GM21390 (cell line): ENCODE measurements at regions not wholly inside any gene's neighbourhood (a gene's known extent, or its start where the extent isn't known, plus 50 kb on each side); places are given as distances from the start of the nearest gene placed in this dataset.
"Not testable (repeated sequence)": the region's sequence is repeated elsewhere in the genome, so short reads cannot be mapped to it uniquely, and the experiment has no call there.

Experiments used
- ATAC-seq: cut with Tn5 transposase; IDR thresholded peaks from one replicate; pipeline ENCODE4 v1.9.1; 2021; ENCODE audit not compliant: unreplicated experiment

DNA sequence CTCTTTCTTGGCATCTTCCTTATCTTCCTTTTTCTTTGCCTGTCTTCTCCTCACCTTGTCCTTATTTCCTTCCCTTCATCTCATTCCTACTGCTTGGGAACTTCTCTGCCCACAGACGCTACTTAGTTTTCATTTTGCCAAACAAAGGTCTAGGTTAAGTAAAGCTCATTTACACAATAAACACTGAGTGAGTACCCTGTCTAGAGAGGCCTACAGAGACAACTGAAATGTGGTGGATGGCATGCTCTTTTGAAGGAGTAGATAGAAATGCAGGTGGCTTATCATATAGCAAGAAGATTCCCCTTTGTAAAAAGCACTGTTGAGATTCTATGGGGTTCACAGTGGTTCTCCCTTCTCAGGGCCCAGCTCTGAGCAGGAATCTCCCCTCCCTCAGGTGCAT is 319.0 kb downstream of the CNTN3 start:
- ATAC-seq, result no peak

- ATAC-seq, result no peak
Observed at GRCh38 chr3:74288761-74289160, 325.7 kb downstream of the CNTN3 start.

- no peak for ATAC-seq
Observed at GRCh38 chr3:74287557-74287956, 326.9 kb downstream of the CNTN3 start.

DNA sequence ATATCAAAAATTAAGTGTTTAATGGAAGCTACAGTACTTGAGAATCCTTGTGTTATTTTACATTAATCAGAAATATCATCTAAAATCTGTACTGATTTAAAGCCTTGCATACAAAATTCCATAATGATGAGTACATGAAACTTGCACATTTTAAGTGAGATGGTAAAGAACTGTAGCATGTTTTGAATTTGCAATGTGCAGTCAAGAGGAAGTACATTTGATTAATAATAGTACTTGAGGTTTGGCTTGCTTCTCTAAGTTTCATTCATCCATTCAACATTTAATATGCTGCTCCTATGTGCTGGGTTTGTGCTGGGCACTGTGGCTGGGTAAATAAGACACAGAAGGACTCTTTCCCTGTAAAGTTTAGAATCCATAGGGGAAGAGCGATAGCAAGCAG is 332.3 kb downstream of the CNTN3 start:
- no peak for ATAC-seq

DNA sequence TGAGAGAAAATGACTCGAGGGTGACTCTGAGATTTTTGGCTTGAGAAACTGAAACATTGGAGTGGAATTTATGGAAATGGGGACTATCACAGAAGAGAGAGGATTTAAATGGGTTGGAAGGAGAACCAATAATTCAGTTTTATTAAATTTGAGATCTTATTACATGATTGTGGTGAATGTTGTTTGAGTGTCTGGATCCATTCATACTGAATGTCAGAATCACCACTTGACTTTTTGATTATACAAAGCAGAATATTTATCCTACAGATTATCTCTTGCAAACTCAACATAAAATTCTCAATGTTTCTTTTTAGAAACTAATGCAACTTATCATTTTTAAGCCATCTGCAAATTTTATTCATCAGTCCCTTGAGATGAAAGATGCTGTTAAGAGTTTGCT is 332.8 kb downstream of the CNTN3 start:
- ATAC-seq, result no peak

- ATAC-seq, result no peak
Observed at GRCh38 chr3:74273555-74274402, 340.7 kb downstream of the CNTN3 start.

DNA sequence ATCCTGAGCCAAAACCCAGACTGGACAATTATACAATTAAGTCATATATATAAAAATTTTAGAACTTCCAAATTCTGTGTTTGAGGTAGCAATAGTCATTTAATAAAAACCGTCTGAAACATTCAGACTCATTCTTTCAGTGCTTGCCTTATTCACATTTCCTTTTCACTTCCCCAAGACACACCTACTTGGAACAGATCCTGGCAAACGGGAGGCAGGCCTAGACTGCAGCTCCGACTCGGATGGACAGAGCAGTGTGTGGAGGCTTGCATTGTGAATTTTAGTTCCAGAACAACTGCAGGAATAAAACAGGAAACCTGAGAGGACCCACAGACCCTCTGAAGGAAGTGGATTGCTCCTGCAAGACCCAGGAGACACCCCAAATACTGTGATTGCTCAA is 341.4 kb downstream of the CNTN3 start:
- no peak for ATAC-seq

DNA sequence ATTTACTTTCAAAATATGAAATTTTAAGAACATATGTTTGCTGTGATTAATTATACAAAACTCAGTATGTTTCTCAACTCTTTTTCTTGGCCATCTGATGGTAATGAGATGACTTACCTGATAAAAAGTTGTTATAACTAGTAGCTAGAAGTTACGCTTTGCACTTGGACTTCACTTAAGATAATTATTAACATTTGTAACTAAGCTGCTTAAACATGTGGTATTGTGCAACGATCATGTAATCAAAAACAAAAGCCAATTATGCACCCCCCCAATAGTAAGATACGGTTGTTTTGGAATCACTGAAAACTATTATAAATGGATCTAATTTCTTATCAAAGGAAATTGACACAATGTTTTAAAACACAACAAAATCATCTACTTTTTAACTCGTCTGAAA is 342.9 kb downstream of the CNTN3 start:
- ATAC-seq, result no peak

DNA sequence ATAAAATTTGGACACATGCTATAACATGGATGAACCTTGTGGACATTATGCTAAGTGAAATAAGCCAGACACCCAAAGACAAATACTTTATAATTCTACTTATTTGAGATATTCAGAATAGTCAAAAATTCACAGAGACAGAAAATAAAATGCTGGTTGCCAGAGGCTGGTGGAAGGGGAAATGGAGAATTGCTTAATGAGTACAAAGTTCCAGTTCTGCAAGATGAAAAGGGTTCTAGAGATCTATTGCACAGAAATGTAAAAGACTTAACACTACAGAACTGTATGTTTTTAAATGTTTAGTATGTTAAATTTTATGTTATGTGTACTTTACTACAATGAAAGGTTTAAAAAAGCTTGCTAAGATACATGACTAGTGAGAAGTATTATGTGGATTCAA is 344.8 kb downstream of the CNTN3 start:
- no peak for ATAC-seq

GRCh38 chr3:74268753-74269152 is 345.7 kb downstream of the CNTN3 start:
- no peak for ATAC-seq

GRCh38 chr3:74267588-74268184 is 346.8 kb downstream of the CNTN3 start:
- peak; percentile 65 for ATAC-seq

DNA sequence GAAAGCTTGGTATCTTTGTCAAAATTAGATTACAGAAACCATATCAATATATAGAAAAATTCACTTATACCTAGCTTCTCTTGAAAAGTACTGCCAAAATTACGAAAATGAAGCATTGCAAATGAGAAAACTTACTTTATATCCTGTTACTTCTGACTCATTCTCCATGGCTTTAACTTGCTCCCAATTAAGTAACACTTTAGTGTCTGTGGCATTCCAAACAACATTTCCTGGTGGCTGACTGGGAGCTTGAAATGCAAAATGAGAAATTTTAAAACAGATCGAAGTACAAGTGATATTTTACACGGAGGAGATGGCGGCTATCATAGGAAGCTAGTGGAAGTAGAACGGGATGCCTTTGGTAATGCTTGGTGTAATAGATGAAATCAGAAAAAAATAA is 347.3 kb downstream of the CNTN3 start:
- ATAC-seq, result no peak

DNA sequence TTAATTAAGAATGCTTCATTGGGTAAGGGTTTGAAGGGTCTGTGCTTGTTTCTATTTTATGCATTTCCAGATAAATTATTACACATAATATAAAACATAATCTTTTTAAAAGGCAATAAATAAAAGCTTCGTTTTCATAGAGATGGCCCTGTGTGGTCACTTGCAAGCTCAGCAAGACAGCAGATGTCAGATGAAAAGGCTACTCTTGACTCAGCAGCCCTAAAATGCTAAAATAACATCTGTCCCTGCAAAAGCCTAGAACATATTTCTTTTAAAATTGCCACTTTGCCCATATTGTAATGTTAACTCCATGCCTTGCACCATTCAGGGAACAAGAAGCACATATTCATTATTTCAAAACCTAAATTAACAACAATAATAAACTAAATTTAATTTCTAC is 349.4 kb downstream of the CNTN3 start:
- ATAC-seq, result no peak

- no peak for ATAC-seq
Observed at GRCh38 chr3:74263031-74263430, 351.4 kb downstream of the CNTN3 start.

DNA sequence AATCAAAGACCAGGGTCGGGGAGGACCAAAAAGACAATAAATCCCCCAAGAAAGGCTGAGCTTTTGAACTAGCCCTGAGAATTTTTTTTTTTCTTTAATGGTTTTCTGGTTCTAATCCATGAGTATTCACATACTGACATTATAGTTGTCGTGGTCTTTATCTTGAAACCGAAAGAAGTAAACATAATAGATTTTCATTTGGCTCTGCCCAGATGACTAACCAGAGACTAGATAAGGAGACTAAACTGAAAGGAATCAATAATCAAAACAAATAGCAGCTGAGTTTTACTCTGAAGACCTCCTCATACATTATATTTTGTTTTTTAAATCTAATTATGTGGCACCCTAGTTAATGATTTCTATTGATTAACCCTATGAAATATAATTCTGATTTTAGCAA is 381.4 kb downstream of the CNTN3 start:
- no peak for ATAC-seq

- ATAC-seq, result no peak
Observed at GRCh38 chr3:74217467-74217866, 397.0 kb downstream of the CNTN3 start.

DNA sequence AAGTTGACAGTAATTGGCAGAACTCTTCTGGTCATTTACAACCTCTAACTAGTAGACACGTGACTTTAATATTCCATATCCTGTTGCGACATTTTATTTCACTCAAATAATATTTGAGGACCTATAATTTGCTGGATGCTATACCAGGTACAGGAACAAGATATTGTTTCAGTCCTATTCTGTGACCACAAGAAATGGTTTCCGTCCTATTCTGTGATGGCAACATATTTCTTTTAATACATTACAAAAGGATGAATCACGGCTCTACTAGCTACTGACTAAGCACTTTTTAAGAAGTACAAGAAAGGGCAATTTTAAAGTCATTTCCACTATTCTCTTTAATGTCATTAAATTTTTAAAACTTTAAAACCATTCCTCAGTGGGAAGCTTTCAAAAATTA is 400.2 kb downstream of the CNTN3 start:
- no peak for ATAC-seq

- no peak for ATAC-seq
Observed at GRCh38 chr3:74210739-74211138, 403.7 kb downstream of the CNTN3 start.

DNA sequence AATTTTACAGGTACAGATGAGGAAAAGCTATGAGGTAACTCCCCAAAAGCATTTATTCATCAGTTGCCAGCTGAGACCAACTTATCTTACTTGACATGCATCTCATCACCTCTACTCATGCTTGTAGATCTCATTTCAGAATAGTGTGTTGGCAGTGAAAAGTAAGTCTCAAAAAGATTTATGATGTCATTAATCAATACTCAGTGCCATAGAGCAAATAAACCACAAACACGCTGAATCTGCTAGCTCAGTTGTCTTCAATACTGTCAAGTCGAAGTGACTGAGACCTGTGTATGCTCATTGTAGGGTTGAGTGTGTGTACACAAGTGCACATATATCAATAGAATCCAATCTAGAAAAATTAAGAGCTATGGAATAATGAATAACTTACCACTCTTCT is 413.5 kb downstream of the CNTN3 start:
- ATAC-seq, result no peak

DNA sequence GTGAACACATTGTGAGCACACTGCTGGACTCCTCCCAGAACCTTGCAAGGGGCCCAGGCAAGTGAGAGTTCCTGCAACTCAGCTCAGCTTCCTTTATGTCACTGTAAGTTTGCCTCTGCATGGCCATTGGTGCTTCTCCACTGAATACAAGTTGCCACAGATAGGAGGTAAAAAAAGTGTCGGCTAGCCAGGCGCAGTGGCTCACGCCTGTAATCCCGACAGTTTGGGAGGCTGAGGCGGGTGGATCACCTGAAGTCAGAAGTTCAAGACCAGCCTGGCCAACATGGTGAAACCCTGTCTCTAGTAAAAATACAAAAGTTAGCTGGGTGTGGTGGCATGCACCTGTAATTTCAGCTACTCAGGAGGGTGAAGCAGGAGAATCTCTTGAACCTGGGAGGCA is 435.8 kb downstream of the CNTN3 start:
- ATAC-seq, result not testable (repeated sequence)

DNA sequence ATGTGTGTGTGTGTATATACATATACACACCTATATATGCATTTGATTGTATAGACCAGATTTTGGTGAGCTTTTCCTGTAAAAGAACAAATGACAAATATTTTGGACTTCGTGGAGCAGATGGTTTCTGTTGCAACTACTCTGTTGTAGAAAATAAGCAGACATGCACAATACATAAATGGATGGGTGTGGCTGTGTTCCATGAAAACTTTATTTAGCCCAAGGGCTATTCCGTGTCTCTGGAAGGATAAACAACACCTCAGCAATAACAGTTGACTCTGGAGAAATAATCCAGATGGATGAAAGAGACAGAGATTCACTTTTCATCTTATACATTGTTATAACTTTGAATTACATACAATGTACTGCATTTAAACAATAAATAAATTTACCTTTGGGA is 441.4 kb downstream of the CNTN3 start:
- ATAC-seq, result no peak

DNA sequence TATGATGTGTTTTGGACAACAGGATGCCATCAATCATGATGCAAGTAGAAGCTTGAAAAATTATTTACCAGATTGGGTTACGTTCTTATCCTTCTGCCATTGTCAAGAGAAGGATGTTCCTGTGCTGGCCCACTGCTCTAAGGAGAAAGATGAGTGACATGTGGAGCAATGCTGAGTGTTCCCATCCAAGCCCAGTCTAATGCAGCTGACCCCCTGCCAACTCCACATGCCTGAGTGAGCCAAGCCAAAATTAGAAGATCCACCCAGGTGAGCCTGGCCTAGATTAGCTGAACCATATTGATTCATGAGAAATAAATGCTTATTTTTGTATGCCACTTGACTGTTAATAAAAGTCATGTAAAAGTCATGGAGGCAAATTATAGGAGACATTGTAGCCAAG is 446.5 kb downstream of the CNTN3 start:
- ATAC-seq, result no peak

DNA sequence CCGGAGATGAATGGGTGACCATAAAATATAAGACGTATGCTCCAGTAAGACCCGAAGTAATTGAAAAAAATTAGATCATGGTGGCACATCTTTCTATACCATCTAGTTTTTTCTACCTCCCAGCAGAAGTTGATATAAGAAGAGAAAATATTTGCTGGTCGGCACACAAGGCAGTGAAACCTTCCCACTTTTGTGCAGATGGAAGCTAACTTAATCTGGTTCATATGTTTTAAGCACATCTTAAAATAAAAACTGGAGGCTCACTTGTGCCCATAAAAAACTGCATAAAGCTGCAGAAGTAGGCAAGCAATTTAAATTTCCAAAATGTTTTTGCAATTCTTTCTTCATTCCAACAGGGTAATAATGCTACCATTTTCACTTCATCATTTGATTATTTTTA is 449.2 kb downstream of the CNTN3 start:
- no peak for ATAC-seq
